ENCODE measurements at regions not wholly inside any gene's neighbourhood (a gene's known extent, or its start where the extent isn't known, plus 50 kb on each side); places are given as distances from the start of the nearest gene placed in this dataset.
A peak's percentile ranks its signal among the peaks of the same experiment; 100 is the strongest.
"Not testable (repeated sequence)": the region's sequence is repeated elsewhere in the genome, so short reads cannot be mapped to it uniquely, and the experiment has no call there.

GRCh38 chr10:78415111-78415510 is 381.4 kb downstream of the RPS24 start:
- no peak for DNase-seq (ENCODE audit: low read depth)

GRCh38 chr10:78416031-78417011 is 382.7 kb downstream of the RPS24 start:
- peak; percentile 36 for DNase-seq (ENCODE audit: low read depth)

GRCh38 chr10:78417425-78418370 is 384.0 kb downstream of the RPS24 start:
- no peak for DNase-seq (ENCODE audit: low read depth)

GRCh38 chr10:78419481-78420265 is 386.0 kb downstream of the RPS24 start:
- peak; percentile 19 for DNase-seq (ENCODE audit: low read depth)

GRCh38 chr10:78420946-78421735 is 387.5 kb downstream of the RPS24 start:
- DNase-seq (ENCODE audit: low read depth) = no peak

GRCh38 chr10:78424050-78424449 is 390.4 kb downstream of the RPS24 start:
- not testable (repeated sequence) for DNase-seq (ENCODE audit: low read depth)

GRCh38 chr10:78424723-78425122 is 391.1 kb downstream of the RPS24 start:
- DNase-seq (ENCODE audit: low read depth) = peak; percentile 21

- DNase-seq (ENCODE audit: low read depth) = no peak
Measured at GRCh38 chr10:78426181-78426580, 392.5 kb downstream of the RPS24 start.

GRCh38 chr10:78427497-78428031 is 393.9 kb downstream of the RPS24 start:
- DNase-seq (ENCODE audit: low read depth) = no peak

- no peak for DNase-seq (ENCODE audit: low read depth)
Measured at GRCh38 chr10:78428579-78428978, 394.9 kb downstream of the RPS24 start.

GRCh38 chr10:78429984-78430383 is 396.3 kb downstream of the RPS24 start:
- DNase-seq (ENCODE audit: low read depth) = no peak

- DNase-seq (ENCODE audit: low read depth) = no peak
Measured at GRCh38 chr10:78432583-78432982, 398.9 kb downstream of the RPS24 start.

- no peak for DNase-seq (ENCODE audit: low read depth)
Measured at GRCh38 chr10:78433076-78433595, 399.5 kb downstream of the RPS24 start.

- no peak for DNase-seq (ENCODE audit: low read depth)
Measured at GRCh38 chr10:78433766-78434535, 400.3 kb downstream of the RPS24 start.

- DNase-seq (ENCODE audit: low read depth) = no peak
Measured at GRCh38 chr10:78434886-78435285, 401.2 kb downstream of the RPS24 start.

- no peak for DNase-seq (ENCODE audit: low read depth)
Measured at GRCh38 chr10:78435484-78436221, 402.0 kb downstream of the RPS24 start.

GRCh38 chr10:78436222-78436573 is 402.5 kb downstream of the RPS24 start:
- DNase-seq (ENCODE audit: low read depth) = no peak

GRCh38 chr10:78436706-78437406 is 403.2 kb downstream of the RPS24 start:
- no peak for DNase-seq (ENCODE audit: low read depth)
